ENCODE measurements at regions not wholly inside any gene's neighbourhood (a gene's known extent, or its start where the extent isn't known, plus 50 kb on each side); places are given as distances from the start of the nearest gene placed in this dataset.

DNA sequence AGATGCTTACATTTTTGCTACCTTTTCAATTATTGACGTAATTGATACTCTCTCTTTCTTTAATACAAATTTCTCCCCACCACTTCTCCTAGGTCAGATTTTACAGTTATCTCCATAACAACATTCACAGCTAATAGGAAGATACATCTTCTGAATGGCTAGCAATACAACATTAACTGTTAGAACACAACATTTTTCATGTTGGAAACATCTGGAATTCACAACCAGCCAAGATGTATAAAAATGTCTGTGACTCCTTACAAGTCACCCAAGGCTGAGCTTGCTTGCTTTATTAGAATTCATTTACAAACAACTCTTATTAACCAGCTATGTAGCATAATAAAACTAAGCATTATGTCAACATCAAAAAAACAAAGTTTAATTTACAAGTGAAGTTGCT is 81.0 kb upstream of the ROBO2 start:
- H3K9me3 ChIP-seq (ENCODE audit: insufficient read depth in 2 of 2, low read depth in 1 of 2, low read length in 1 of 2) = no peaks in the 10 kb centered on the region
- CTCF ChIA-PET (ENCODE audit: partially characterized antibody) = interaction anchor here (1.3 to 1.4 kb wide), 2 partner anchors 11 to 32 kb away, joined by 3 to 4 read pairs; no protein-coding TSS in a partner anchor

More for the DNA sequence above, 81.0 kb upstream of the ROBO2 start:
- Histone ChIP-seq H3K36me3 (ENCODE audit: control insufficient read depth in 2 of 4, insufficient read depth in 4 of 4, low read length in 3 of 4) (no peaks in the 10 kb centered on the region), H3K23ac (ENCODE audit: insufficient read length) (no peak overlapping the region), H3K79me2 (ENCODE audit: control insufficient read depth in 1 of 2, insufficient read depth in 2 of 2, low read length in 2 of 2) (no peaks in the 10 kb centered on the region), H2BK12ac (ENCODE audit: low read depth, low read length) (no peak overlapping the region), H3K18ac (ENCODE audit: extremely low read depth, low read length) (no peak overlapping the region), H4K8ac (ENCODE audit: extremely low read depth, insufficient read depth, low read length) (no peak overlapping the region), H2BK120ac (replicated peaks; ENCODE audit: low read depth, low read length) (no peak overlapping the region), H4K91ac (replicated peaks; ENCODE audit: insufficient read length, low read length) (no peak overlapping the region), H3K27ac (ENCODE audit: low read depth, low read length) (no peak overlapping the region), H3K56ac (replicated peaks; ENCODE audit: insufficient read length, low read depth, low read length) (no peak overlapping the region), H2AK5ac (ENCODE audit: low read depth, low read length) (no peak overlapping the region), H2BK20ac (ENCODE audit: low read length) (no peak overlapping the region), H3K79me1 (ENCODE audit: low read depth, low read length) (no peaks in the 10 kb centered on the region), H3K4me3 (ENCODE audit: extremely low read depth in 1 of 4, insufficient read depth in 2 of 4, low read depth in 3 of 4, low read length in 4 of 4) (no peak overlapping the region), H4K5ac (ENCODE audit: insufficient read length, low read depth, low read length) (no peak overlapping the region), H3K27me3 (replicated peaks in 1 of 4; ENCODE audit: control insufficient read depth in 3 of 4, extremely low read depth in 1 of 4, insufficient read depth in 3 of 4, low read length in 3 of 4) (no peaks in the 10 kb centered on the region), H2BK5ac (ENCODE audit: low read depth, low read length) (no peak overlapping the region), H3K4me2 (ENCODE audit: insufficient read depth in 1 of 2, low read depth in 2 of 2, low read length in 2 of 2) (no peak overlapping the region), H2BK15ac (ENCODE audit: low read length) (no peak overlapping the region), H3K9ac (replicated peaks in 1 of 4; ENCODE audit: extremely low read depth in 1 of 4, low read depth in 3 of 4, low read length in 3 of 4) (no peak overlapping the region), H4K20me1 (replicated peaks in 1 of 2; ENCODE audit: control insufficient read depth in 1 of 2, insufficient read depth in 2 of 2, low read length in 2 of 2) (no peaks in the 10 kb centered on the region), H3K4me1 (replicated peaks in 1 of 4; ENCODE audit: control insufficient read depth in 3 of 4, insufficient read depth in 4 of 4, low read length in 3 of 4) (no peaks in the 10 kb centered on the region), H3K14ac (ENCODE audit: insufficient read length) (no peak overlapping the region), H2AFZ (ENCODE audit: low read length) (no peak overlapping the region), H3K4ac (replicated peaks; ENCODE audit: insufficient read length, low read depth, low read length) (no peak overlapping the region), H3K23me2 (ENCODE audit: low read depth, low read length) (no peaks in the 10 kb centered on the region)
- FAIRE-seq = no peak
- POLR2A ChIA-PET (ENCODE audit: partially characterized antibody) = no interaction called here
- WGBS, 2 experiments (ENCODE audit: extremely low coverage in 1 of 2, insufficient coverage in 1 of 2, insufficient read length in 1 of 2, insufficient replicate concordance in 2 of 2, low coverage in 1 of 2, low lambda C conversion rate in 2 of 2, missing lambda C conversion rate in 1 of 2) = 95% methylated on average over 1 of the region's 1 CpG; no CpG with 5 or more reads in 1 of the 2 experiments
- no peak for TF ChIP-seq TAF1 (IDR thresholded peaks at IDR 0.05; ENCODE audit: low read depth, low read length)
- no peak for TF ChIP-seq BACH1 (IDR thresholded peaks at IDR 0.05; ENCODE audit: low read length)
- TF ChIP-seq EZH2 (IDR thresholded peaks at IDR 0.05; ENCODE audit: low read depth, low read length, severe bottlenecking) = no peak
- no peak for TF ChIP-seq CREB1 (IDR thresholded peaks at IDR 0.05)
- no peak for TF ChIP-seq SP2 (IDR thresholded peaks at IDR 0.05; ENCODE audit: low read length)
- TF ChIP-seq RAD21 (IDR thresholded peaks at IDR 0.05 in 1 of 2, conservative IDR thresholded peaks at IDR 0.05 in 1 of 2; ENCODE audit: low read depth in 2 of 2, low read length in 2 of 2) = no peak
- no peak for TF ChIP-seq TEAD4 (IDR thresholded peaks at IDR 0.05; ENCODE audit: low read depth, low read length)
- no peak for TF ChIP-seq ASH2L (IDR thresholded peaks at IDR 0.05; ENCODE audit: low read length)
- no peak for TF ChIP-seq FOSL1 (IDR thresholded peaks at IDR 0.05; ENCODE audit: insufficient read depth, low read depth, low read length)
- TF ChIP-seq POU5F1 (IDR thresholded peaks at IDR 0.05; ENCODE audit: low read depth, low read length) = no peak
- no peak for TF ChIP-seq JUN (IDR thresholded peaks at IDR 0.05; ENCODE audit: low read depth, low read length)
- no peak for TF ChIP-seq POLR2A (IDR thresholded peaks at IDR 0.05; ENCODE audit: control extremely low read depth in 1 of 2, low read depth in 2 of 2, low read length in 2 of 2)
- DNase-seq (ENCODE audit: low read depth in 1 of 2, low spot score in 2 of 2) = no peak

Data from H1 (cell line).